GM18909 (cell line): ENCODE measurements at regions not wholly inside any gene's neighbourhood (a gene's known extent, or its start where the extent isn't known, plus 50 kb on each side); places are given as distances from the start of the nearest gene placed in this dataset.

Source experiments
- ATAC-seq: cut with Tn5 transposase; IDR thresholded peaks from one replicate; pipeline ENCODE4 v1.9.1; 2021; ENCODE audit warnings: mild to moderate bottlenecking; ENCODE audit not compliant: unreplicated experiment, poor library complexity

DNA sequence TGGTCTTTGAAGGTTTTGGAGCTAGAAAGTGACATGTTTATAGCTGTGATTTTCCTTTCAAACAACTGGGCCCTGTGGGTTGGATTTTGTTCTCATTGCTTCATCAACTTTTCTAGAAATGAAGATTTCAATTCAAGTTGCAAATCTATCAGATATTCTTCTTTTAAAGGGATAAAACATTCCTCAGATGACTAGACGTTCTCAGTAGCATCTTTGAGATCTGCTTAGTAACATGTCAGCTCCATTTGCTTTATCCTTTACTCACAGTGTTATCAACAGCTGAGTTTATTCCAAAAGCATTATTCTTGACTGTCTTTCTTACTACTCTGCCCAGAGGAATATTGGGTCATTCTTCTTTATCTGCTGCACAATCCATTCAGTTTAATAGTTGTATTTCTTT is 108.2 kb upstream of the GIMD1 start:
- no peak for ATAC-seq

- no peak for ATAC-seq
These were observed 104.9 kb upstream of the GIMD1 start for GRCh38 chr4:106473515-106473914.

DNA sequence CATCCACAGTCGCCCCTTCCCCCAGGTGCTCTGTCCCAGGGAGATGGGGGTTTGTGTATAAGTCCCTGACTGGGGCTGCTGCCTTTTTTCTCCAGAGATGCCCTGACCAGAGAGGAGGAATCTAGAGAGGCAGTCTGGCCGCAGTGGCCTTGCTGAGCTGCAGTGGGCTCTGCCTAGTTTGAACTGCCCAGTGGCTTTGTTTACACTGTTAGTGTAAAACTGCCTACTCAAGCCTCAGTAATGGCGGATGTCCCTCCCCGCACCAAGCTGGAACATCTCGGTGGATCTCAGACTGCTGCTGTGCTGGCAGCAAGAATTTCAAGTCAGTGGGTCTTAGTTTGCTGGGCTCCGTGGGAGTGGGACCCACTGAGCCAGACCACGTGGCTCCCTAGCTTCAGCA is 102.6 kb upstream of the GIMD1 start:
- ATAC-seq = no peak

DNA sequence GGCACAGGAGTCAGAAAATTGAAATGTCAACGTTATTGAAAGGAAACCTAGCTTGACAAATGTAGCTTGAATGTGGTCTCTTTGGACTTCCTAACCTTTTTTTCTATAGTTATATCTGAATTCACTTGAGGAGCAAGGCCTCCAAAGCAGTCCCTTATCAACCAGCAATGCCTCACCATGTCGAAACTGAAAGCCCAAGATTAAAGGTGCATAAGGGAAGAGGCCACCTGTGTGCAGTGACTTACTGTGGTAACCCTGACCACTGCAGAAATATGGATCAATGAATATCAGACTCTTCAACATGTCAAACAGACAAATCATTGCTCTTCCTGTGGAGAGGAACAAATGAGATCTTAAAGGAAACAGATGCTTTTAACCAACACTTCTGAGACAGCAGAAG is 95.0 kb upstream of the GIMD1 start:
- ATAC-seq = no peak

DNA sequence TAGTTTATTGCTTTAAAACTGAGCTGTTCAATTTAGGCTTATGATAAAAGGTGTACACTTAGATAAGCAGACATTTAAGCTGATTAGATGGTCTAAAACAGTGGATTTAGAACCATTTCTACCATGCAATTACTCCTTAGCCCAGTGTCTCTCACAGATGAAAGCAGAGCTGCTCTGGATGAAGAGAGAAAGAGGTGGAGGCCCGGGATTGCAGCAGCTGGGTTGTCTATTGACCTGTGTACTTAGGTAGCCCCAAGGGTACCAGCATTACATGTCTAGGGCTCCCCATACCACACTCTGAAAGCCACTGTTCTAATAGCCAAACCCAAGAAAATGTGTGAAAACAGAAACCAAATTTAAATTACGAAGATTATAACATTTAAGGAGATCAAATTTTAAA is 86.0 kb upstream of the GIMD1 start:
- ATAC-seq = no peak

- ATAC-seq = no peak
These were observed 85.4 kb upstream of the GIMD1 start for GRCh38 chr4:106454021-106454420.

DNA sequence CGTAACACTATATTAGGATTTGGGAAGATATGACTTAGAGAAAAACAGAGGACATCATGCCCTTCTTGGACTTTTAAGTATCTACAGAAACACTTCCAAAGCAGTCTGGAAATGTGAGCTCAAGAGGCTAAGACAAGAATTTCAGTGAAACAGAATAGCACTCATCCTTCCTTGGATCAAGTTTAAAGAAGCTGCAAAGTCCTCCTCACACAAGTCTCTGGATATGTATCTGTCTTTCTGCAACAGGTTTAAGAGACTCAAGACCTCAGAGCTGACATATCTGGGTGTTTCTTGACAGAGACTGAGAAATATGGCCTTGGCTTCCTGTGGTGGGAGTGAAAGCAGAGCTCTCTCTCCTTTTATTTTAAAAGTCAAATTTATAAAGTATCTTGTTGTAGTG is 82.5 kb upstream of the GIMD1 start:
- no peak for ATAC-seq

- ATAC-seq = no peak
These were observed 81.7 kb upstream of the GIMD1 start for GRCh38 chr4:106450249-106450648.

- ATAC-seq = no peak
These were observed 76.0 kb upstream of the GIMD1 start for GRCh38 chr4:106444557-106444956.

DNA sequence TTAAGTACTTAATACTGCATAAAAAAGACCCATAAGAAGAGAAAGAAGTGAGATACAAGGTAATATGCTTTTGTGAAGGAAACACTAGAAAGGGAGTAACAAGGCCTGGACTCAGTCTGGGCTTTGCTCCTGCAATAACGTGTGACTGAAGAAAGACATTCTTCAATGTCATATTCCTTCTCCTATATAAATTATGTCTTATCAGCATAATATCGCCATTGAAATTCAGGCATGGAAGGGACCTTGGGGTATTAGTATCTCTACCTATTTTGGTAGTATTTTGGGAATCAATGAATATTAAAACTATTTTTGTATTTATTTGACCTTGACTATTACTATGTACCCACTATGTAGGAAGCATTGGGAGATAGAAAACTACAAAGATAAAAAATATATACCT is 62.2 kb upstream of the GIMD1 start:
- no peak for ATAC-seq

DNA sequence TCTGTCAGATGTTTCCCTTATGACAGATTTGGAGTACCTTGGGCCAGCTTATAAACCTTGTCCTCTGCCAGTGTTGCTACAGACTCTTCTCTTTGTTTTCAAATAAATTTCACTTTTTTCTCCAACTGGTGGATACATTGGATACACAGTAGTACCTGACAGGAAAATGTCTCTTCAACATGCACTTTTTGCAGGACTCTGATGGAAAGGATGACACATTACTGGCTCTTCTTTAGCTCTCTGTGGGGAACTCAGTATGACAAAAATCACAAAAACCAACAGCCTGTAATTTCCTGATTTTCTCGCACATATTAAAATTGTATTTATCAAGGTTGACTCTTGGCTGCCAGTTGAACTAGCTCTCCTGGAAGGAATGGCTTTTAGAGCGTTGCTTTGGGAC is 61.3 kb upstream of the GIMD1 start:
- ATAC-seq = no peak

- ATAC-seq = no peak
These were observed 57.5 kb upstream of the GIMD1 start for GRCh38 chr4:106426069-106426468.

- no peak for ATAC-seq
These were observed 57.0 kb upstream of the GIMD1 start for GRCh38 chr4:106425576-106425975.

GRCh38 chr4:106424426-106424825 is 55.8 kb upstream of the GIMD1 start:
- ATAC-seq = no peak

- no peak for ATAC-seq
These were observed 55.2 kb upstream of the GIMD1 start for GRCh38 chr4:106423791-106424190.

DNA sequence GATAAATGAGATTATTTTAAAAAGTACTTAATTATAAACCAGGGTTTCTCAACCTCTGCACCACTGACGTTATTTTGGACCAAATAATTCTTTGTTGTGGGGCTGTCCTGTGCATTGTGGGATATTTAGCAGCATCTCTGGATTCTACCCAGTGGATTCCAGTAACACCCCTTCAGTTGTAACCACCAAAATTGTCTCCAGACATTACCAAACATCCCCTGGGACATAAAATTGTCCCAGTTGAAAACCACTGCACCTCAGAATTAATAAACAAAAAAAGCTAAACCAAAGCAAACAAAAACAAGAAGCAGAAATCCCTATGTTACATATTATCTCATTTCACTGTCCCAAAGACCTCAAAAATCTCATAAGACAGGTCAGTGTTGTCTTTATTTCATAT is 54.2 kb upstream of the GIMD1 start:
- ATAC-seq = no peak

- ATAC-seq = no peak
These were observed 53.1 kb upstream of the GIMD1 start for GRCh38 chr4:106421441-106422296.

GRCh38 chr4:106418444-106418843 is 49.9 kb upstream of the GIMD1 start:
- ATAC-seq = no peak
